ENCODE measurements at regions not wholly inside any gene's neighbourhood (a gene's known extent, or its start where the extent isn't known, plus 50 kb on each side); places are given as distances from the start of the nearest gene placed in this dataset.
"Not testable (repeated sequence)": the region's sequence is repeated elsewhere in the genome, so short reads cannot be mapped to it uniquely, and the experiment has no call there.

DNA sequence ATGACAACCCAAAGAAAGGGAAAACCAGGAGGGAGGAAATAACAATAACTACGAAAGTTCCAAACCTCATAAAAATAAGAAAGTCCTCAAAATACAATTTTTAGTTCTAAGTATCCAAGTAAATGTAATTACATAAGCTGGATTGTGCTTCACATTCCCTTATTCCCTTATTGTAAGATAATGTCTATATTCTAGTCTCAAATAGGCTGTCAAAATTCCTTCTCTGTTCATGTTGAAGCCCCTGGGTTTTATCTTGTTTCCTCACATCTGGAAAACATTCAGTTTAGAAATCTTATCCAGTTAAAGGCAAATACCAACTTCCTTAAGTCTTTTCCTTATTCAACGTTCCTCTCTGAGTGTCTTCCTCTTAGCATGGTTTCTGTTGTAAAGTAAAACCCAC is 282.3 kb downstream of the CD109 start:
- no peak for DNase-seq

DNA sequence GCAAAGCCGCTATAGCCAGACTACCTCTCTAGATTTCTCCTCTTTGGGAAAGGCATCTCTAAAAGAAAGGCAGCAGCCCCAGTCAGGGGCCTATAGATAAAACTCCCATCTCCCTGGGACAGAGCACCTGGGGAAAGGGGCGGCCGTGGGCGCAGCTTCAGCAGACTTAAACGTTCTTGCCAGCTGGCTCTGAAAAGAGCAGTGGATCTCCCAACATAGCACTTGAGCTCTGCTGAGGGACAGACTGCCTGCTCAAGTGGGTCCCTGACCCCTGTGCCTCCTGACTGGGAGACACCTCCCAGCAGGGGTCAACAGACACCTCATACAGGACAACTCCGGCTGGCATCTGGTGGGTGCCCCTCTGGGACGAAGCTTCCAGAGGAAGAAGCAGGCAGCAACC is 276.5 kb downstream of the CD109 start:
- DNase-seq, result not testable (repeated sequence)

DNA sequence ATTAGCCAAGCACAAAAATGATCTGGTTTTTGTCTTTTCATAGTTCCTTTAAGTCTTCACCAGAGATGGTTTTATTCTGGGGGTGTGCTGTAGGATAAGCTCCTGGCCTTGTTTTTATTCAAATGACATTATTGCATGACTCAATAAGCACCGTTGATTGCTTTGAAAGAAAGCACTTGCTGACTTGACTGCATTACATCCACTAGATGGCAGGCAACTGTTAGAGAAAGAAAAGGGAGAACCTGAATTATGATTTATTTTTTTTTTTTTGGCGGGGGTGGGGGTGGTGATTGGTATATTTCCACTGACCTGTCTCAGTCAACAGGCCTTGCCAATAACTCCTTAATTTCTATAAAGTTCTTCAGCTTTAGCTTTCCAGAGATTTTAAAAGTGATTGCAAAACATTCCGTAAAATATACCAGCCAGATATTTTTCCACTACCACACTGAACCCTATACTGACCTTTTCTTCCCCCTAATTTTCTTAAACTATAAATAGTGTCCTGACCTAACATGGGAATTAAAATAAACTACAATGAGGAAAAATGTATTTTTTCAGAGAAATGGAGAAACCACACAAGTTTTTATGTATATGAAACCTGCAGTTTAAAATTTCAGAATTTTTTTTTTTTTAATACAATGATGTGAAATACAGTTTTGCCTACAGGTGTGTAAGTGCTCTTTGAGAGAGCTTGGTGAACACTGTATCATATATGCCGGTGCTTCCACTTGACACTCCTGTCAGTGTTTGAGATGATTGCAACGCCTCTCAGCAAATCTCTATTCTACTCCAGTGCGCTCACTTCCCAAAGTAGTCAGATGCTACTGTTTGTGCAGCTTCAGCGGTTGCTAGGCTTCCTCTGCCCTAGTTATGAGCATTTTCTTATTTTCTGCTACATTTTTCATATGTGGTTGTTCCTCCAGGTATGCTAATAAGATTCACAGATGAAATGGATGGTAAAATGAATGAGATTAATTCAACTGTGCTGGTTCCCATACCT is 274.3 kb downstream of the CD109 start:
- DNase-seq, result no peak

DNA sequence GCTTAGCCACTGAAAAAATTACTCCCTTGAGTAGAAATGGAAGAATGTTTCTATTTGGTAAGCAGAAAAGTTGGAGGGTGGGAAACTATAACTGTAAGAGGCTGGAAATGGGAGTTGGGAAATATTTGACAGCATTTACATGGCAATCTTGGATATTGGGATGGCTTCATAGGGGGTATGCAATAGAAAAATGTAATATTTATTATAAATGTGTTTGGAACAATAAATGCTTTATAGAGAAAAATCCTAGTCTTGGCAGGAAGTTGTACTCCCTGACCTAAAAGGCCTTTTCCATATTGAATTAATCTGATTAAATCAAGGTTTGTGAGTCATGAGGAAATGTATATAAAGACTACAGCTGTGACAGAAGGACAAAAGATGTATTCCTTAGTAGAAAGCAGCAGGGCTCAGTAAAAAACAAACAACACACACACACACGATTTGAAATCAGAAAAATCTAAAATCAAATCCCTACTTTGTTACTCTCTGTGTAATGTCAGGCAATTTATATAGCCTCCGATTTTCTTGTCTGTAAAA is 272.3 kb downstream of the CD109 start:
- no peak for DNase-seq

DNA sequence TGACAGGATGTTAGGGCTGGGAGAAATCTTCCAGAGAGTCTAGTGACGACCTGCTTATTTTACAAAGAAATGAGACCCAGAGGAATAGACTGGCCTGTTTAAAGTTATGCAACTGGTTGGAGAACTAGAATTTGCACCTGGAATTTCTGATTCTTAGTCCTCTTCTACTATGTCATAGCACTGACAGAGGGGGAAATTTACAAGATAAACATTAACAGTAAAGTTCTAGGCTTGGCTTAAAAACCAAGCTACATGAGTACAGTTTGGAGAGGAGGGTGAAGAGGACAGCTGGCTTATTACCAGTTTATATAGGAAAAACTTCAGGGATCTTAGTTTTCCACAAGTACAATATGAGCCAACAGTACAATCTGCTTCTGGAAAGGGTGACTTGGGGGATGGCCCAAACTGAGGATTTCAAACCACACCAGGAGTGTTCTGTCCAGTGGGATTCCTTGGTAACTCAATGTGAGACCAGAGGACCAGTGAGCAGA is 269.6 kb downstream of the CD109 start:
- no peak for DNase-seq

DNA sequence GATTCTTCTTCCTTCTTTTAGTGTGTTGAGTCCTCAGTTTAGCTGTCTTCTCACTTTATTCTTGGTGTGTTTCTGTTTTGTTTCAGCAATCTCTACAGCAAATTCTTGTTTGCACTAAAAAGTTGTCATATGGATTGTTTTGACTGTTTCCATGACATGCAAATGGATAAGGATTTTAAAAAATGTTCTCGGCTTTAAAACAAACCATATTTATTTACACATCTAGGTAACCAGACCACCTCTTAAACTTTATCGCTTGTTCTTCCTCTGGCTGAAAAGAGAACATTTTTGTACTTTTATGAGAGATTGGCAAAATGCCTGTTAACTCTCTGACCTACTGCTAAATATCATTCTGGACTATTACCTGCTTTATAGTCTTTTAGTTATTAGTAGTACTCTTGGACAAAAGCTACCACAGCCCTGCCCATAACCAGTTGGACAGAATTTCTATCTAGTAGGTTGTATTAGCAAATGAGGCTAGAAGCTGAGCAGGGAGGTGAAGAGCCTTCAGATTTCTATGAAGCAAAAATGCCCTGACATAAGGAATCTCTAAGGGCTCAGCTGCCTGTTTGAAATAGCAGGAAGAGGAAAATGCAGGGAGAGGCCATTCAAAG is 268.3 kb downstream of the CD109 start:
- DNase-seq, result no peak

DNA sequence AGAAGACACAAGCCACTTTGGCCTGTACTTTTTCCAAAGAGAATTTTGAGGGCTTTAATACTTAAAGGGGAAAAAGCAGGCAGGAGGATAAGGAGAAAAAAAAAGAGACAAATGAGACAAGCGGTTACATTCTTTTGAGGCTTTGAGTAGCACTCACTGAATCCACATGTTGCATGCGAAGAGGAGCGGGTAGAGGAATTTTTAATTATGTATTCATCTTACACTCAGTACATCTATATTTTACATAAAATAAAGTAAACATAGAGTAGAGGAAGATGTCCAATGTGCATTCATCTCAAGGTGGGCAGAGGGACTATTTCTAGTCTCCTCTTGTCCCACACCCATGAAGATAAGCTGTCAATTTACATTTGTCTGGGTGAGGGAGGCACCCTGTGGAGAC is 266.9 kb downstream of the CD109 start:
- no peak for DNase-seq

DNA sequence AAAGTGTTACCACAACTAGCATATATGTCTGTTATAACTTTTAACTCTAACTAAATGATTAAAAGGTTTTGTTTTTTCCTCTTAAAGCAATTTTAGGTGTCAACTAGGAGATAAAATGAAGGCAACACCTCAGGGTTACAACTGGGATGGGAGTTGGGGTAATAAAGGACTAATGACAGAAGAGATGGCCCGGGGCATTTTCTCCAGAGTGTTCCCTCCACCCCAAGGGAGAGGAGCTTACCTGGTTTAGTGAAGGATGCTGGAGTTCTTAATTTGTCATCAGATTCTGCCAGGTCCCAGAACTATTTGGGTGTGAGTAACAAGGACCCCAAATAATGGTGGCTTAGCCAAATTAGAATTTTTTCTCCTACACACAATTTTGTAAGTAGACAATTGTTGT is 260.3 kb downstream of the CD109 start:
- DNase-seq, result no peak

DNA sequence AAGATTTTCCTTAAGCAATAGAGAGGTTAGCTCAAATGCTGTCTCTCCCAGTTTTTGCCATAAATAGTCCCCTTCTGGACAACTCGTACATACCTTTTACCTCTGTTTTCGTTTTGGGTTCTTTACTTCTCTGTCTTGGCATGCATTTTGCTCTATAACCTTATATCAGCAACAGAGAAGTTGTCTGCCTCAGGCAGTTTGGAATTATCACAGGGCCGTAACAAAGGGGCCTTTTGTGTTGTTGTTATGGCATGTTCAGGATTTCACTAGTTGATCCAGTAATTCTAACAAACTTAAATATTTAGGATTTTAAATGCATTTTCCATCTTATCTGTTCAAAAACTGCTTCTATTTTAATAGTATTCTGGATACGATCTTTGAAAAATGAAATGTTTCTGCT is 259.8 kb downstream of the CD109 start:
- DNase-seq, result no peak

DNA sequence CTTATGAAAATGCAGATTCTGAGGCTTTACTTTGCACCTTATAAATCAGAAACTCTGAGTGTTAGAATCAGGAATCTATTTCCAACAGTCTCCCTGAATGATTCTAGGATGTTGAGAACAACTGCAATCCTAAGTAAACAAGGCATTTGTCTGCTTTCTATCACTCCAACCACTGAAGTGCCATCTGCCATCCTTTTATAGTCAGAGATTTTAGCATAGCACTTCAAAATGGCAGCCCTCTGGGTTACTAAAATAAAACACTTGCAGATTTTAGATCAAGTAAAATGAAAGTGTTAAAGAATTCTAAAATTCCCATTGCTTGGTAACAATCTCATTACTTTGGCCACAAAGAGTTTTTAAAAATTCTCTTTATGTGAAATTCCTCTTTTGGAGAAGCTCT is 258.9 kb downstream of the CD109 start:
- DNase-seq, result no peak

DNA sequence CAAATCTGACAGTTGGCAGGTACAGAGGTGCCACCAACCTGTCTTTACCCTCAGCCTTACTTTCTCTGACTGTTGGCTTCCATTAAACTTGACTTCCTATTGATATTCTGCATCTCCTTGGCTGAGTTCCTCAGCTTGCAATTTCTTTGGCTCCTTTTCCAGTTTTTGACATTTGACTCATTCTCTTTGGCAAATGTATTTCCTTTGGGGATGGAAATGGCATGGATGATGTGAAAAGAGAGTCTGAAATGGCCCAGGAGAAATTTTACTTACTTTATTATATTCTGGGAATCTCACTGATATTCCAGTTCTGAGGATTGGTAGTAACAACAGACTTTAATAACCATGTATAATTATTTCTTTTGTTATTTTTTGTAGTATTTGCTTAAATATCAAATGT is 255.2 kb downstream of the CD109 start:
- DNase-seq, result no peak

DNA sequence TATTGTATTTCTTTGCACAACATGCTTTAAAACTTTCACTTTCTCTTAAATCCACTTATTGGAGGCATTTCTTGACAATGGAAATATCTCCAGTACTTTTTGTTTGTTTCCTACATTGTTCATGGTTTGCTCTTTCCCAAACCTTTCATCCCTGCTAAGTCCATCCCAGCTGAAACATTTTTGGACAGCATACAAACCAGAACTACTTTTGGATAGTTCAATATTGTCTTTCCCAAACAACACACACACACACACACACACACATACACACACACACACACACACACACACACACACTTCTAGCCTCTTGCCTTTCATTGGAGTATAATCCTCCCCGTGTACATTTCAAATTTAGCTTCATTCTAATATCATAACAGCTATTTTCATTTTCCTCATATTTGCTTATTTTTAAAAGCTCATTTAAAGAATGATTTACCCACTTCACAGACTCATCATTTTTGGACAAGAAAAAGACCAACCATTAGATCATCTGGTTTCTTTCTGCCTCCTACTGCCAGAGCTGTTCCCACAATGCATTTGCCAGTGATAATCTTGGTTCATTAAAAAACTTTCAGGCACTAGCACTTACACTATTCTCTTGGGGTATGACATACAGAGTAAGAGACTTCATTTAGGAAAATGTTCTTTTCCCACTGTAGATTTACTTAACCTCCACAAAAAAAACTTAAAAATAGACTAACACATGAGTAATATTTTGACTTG is 248.1 kb downstream of the CD109 start:
- DNase-seq, result no peak

DNA sequence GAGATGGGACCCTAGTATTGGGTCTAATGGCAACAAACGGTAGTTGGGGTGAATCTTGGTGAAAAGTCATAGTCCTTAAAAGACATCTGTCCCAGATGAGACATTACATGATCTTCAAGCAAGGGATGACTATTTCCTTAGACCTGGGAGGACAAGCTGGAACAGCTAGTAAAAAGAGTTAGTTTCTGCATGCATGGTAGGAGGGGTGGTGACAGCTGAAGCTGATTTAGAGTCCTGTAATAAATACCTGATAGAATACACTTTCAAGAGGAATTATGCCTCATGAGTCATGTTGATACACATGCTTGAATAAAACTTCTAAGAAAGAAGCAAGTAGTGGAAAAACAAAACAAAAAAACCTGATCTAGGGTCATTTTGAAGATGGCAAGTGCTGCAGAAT is 247.4 kb downstream of the CD109 start:
- no peak for DNase-seq

DNA sequence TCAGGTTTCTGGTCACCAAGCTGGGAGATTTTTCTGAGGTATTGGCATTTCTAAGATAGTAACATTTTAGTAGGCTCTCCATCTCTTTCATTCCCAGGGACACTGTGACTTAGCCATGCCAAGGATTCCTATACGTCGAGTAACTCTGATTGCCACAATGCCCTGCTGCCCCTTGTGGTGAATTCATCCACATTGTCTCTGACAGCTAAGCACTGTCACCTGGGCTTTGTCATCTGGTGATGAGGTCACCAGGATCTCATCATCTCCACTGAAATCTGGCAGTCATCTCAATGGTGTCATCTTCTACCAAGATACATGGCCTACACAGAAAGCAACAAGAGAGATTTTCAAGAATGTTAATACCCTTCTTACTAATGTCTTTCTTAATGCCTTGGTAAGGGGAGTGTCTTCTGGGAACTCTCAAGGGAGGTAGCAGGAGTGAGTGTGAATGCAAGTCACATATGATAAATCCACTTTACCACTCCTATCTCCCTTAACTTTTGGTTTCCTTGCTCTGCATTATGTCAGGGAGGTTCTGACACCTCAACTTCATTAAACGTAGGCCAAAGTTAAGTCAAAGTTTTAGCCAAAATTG is 246.7 kb downstream of the CD109 start:
- DNase-seq, result peak; percentile 39

DNA sequence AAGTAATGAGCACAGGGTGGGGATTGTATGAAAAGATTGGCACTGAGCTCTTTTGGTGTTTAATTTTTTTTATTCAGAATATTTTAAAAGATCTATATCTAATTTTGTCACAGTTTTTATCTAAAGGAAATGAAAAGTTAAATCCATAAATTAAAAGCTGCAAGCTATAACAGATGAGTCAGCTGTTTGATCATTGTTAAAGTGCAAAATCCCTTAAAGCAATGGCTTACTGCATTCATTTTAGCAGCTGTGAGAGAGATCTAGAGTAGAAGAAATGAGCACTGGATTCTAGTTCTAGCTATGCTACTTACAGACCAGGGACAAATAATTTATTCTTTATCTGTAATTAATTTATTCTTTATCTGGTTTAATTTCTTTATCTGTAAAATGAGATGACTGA is 245.9 kb downstream of the CD109 start:
- DNase-seq, result no peak

DNA sequence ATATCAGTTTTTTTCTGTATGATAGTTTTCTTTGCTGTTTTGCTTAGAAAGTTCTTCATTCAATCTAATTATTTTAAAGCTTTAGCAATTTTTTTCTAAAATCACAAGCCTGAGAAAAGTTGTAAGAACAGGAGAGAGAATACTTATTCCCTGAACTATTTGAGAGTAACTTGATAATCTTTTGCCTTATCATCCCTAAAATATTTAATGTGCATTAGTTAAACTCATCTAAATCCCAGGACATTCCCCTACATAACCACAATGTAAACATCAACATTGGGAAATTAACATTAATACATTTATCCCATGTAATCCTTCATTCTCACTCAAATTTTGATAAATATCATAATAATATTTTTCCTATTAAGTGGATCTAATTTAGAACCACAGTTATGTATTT is 241.8 kb downstream of the CD109 start:
- DNase-seq, result no peak

DNA sequence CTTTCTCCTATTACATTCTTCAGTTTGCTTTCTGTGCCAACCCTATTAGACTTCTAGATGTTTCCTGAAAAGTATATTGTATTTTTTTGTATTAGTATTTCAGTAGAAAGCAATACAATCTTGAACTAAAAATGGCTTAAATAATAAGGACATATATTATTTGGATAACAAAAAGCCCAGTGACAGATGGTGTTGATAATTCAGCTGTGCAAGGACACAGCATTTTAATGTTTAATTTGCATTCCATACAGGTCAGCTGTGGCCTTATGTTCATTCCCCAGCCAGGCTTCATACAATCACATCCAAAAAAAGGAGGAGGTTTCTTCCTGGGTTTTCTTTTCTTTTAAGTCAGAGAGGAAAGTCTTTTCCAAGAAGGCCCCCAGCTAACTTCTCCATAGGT is 236.9 kb downstream of the CD109 start:
- DNase-seq, result no peak

DNA sequence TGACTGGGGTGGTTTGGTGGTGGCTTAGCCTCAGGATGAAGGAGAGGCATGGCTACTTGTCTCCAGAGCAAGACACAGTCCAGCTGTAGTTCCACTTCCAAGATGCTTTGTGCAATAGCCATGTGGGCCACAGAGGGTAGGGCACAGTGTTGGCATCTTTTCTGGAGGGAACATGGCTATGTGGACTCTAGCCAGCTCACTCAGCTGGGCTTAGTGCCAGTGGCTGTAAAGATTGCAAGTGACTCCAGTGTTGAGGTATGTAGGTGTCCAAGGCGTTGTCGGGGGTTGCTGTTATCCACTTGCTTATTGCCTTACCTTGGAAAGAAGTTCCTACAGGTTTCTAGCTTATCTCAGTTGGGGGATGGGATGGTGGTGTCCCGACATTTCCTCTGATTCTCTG is 233.4 kb downstream of the CD109 start:
- peak; percentile 20 for DNase-seq

DNA sequence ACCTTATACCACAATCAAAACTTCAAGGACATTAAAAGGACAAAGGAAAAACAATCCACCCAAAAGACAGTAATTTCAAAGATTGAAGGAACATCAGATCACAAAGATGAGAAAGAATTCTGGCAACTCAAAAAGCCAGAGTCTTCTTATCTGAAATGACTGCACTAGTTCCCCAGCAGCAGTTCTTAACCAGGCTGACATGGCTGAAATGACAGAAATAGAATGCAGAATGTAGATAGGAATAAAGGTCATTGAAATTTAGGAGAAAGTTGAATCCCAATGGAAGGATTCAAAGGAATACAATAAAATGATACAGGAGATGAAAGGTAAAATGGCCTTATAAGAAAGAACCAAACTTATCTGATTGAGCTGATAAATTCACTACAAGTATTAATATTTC is 231.4 kb downstream of the CD109 start:
- no peak for DNase-seq

DNA sequence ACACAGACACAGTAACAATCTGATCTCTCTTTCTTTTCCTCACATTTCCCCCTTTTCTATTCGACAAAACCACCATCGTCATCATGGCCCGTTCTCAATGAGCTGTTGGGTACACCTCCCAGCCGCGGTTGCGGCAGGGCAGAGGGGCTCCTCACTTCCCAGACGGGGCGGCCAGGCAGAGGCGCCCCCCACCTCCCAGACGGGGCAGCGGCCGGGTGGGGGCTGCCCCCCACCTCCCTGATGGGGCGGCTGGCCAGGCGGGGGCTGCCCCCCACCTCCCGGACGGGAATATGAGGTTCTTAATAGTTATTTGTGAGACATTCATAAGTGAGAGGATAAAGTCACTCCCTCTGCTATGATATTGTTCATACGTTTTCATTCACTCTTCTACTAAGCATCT is 229.7 kb downstream of the CD109 start:
- DNase-seq, result not testable (repeated sequence)

DNA sequence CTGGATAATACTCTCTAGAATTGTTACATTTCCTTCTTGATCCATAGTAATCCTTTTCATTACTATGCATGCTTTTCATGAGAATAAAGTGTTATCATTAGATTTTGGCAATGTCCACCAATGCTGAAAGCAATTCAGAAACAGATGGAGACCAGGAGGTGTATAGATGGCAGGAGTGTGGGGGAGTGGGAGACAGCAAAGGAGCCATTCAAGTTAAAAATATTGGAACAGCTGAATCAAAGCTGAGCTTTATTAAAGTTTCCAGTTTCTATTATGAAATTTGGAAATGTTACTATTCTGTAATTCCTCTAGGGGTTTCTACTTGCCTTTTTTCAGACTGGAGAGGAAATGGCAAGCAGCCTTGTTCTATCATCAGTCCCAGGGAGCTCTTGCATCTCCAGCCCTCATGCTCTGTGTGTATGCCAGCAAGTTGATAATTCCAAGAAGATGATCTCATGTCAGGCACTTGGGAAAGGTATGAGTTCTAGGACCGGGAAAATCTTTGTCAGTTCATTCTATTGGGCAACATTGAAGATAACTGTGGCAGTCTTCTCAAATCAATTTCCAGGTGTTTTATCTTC is 228.0 kb downstream of the CD109 start:
- DNase-seq, result no peak

DNA sequence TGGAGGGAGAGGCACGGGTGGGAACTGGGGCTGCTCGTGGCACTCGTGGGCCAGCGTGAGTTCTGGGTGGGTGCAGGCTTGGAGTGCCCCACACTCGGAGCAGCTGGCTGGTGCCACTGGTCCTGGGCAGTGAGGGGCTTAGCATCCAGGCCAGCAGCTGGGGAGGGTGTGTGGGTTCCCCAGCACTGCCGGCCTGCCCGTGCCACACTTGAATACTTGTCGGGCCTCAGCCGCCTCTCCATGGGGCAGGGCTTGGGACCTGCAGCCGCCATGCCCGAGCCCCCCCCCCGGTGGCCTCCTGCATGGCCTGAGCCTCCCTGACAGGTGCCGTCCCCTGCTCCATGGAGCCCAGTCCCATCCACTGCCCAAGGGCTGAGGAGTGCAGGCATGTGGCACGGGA is 207.2 kb downstream of the CD109 start:
- no peak for DNase-seq

DNA sequence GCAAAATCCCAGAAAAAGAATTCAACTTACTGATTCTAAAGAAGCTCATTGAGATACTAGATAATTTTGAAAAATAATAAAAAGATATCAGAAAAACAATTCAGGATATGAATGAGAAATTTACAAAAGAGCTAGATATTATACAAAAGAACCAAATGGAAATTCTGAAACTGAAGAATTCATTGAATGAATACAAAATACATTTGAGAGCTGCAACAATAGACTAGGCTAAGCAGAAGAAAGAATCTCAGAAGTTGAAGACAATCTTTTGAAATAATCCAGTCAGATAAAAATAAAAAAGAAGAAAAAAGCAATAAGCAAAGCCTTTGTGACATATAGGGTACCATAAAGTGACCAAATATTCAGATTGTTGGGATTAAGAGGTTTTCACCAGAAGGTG is 206.0 kb downstream of the CD109 start:
- DNase-seq, result no peak
